ENCODE measurements at regions not wholly inside any gene's neighbourhood (a gene's known extent, or its start where the extent isn't known, plus 50 kb on each side); places are given as distances from the start of the nearest gene placed in this dataset.

GRCh38 chr4:38279077-38279476 is 318.9 kb downstream of the PTTG2 start:
- ChIA-PET CTCF (interaction anchor here (1.3 kb wide), 1 partner anchor 14 kb away, joined by 3 read pairs; no protein-coding TSS in a partner anchor), POLR2A (no interaction called here)
- no peak for TF ChIP-seq CTCF (IDR thresholded peaks at IDR 0.05)
- intact Hi-C loops (cut with DNase I, micrococcal nuclease), result no loop called here
- peaks cover 8% of the 10 kb centered on the region for H3K9me3 Mint-ChIP-seq
- Histone ChIP-seq H3K27me3 (ENCODE audit: control insufficient read depth in 1 of 2, insufficient read depth in 2 of 2, low read length in 2 of 2) (no peaks in the 10 kb centered on the region), H3K27ac (ENCODE audit: low read depth in 1 of 2, low read length in 2 of 2) (no peak overlapping the region), H3K36me3 (ENCODE audit: insufficient read depth, low read length) (no peaks in the 10 kb centered on the region), H3K9me3 (ENCODE audit: control insufficient read depth in 1 of 2, insufficient read depth in 1 of 2, low read length in 2 of 2) (peaks cover 0 to 5% of the 10 kb centered on the region in 2 experiments), H3K4me1 (ENCODE audit: insufficient read depth, low read length) (no peaks in the 10 kb centered on the region), H3K4me3 (ENCODE audit: low read length) (no peak overlapping the region)
- no peak overlapping the region for H3K27ac Mint-ChIP-seq
- no peak overlapping the region for H3K4me3 Mint-ChIP-seq
- ATAC-seq (ENCODE audit: poor library complexity) (no peak), DNase-seq (no peak)
- peaks cover 8% of the 10 kb centered on the region for H3K4me1 Mint-ChIP-seq (ENCODE audit: low read depth)
- H3K27me3 Mint-ChIP-seq, result no peaks in the 10 kb centered on the region
- H3K36me3 Mint-ChIP-seq (ENCODE audit: low read depth), result no peaks in the 10 kb centered on the region

DNA sequence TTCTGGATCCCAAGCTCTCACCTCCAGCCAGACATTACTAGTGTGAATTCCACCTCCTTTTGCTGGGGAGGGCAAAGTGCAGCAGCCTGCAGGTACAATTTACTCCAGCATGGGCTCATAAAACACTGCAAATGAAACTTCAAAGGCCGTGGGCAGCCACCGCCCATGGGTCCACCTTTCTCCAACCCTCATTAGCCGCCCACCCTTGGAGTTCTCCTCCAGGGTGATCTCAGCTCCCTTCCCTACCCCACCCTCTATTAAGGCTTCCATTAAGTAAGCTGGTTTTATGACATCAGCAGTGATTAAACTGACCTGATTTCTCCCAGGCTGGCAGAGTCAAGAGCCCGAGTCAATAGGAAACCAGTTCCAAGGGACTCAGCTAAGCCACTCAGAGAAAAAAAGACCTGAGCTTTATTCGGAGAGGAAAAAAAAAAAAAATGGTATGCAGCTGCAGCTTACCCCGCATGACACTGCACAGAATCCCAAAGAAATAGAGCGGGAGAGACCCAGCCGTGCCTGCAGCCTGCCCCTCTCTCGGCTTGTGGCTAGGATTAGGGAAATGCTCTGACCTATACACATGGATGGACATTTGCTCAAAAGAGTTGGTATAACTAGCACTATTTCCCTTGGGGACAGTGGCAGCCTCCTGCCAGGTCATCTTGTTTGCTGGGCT is 319.6 kb downstream of the PTTG2 start:
- intact Hi-C loops (cut with DNase I, micrococcal nuclease), result no loop called here
- H3K4me1 Mint-ChIP-seq (ENCODE audit: low read depth), result peaks cover 8% of the 10 kb centered on the region
- Histone ChIP-seq H3K4me3 (ENCODE audit: low read length) (no peak overlapping the region), H3K27me3 (ENCODE audit: control insufficient read depth in 1 of 2, insufficient read depth in 2 of 2, low read length in 2 of 2) (no peaks in the 10 kb centered on the region), H3K36me3 (ENCODE audit: insufficient read depth, low read length) (no peaks in the 10 kb centered on the region), H3K4me1 (ENCODE audit: insufficient read depth, low read length) (no peaks in the 10 kb centered on the region), H3K27ac (ENCODE audit: low read depth in 1 of 2, low read length in 2 of 2) (no peak overlapping the region), H3K9me3 (ENCODE audit: control insufficient read depth in 1 of 2, insufficient read depth in 1 of 2, low read length in 2 of 2) (peaks cover 0 to 5% of the 10 kb centered on the region in 2 experiments)
- H3K9me3 Mint-ChIP-seq, result peaks cover 8% of the 10 kb centered on the region
- ATAC-seq (ENCODE audit: poor library complexity) (no peak), DNase-seq (no peak)
- no peak overlapping the region for H3K27ac Mint-ChIP-seq
- no peaks in the 10 kb centered on the region for H3K36me3 Mint-ChIP-seq (ENCODE audit: low read depth)
- no peaks in the 10 kb centered on the region for H3K27me3 Mint-ChIP-seq
- TF ChIP-seq CTCF (IDR thresholded peaks at IDR 0.05), result no peak
- CTCF ChIA-PET, result no interaction called here
- POLR2A ChIA-PET, result no interaction called here
- H3K4me3 Mint-ChIP-seq, result no peak overlapping the region

GRCh38 chr4:38280323-38280706 is 320.1 kb downstream of the PTTG2 start:
- Mint-ChIP-seq H3K27me3 (no peaks in the 10 kb centered on the region), H3K27ac (no peak overlapping the region), H3K4me1 (ENCODE audit: low read depth) (peaks cover 8% of the 10 kb centered on the region), H3K4me3 (no peak overlapping the region), H3K36me3 (ENCODE audit: low read depth) (no peaks in the 10 kb centered on the region), H3K9me3 (peaks cover 8% of the 10 kb centered on the region)
- ATAC-seq (ENCODE audit: poor library complexity) (no peak), DNase-seq (no peak)
- intact Hi-C loops (cut with DNase I, micrococcal nuclease), result no loop called here
- POLR2A ChIA-PET, result no interaction called here
- Histone ChIP-seq H3K36me3 (ENCODE audit: insufficient read depth, low read length) (no peaks in the 10 kb centered on the region), H3K27ac (ENCODE audit: low read depth in 1 of 2, low read length in 2 of 2) (no peak overlapping the region), H3K9me3 (ENCODE audit: control insufficient read depth in 1 of 2, insufficient read depth in 1 of 2, low read length in 2 of 2) (peaks cover 0 to 5% of the 10 kb centered on the region in 2 experiments), H3K4me3 (ENCODE audit: low read length) (no peak overlapping the region), H3K27me3 (ENCODE audit: control insufficient read depth in 1 of 2, insufficient read depth in 2 of 2, low read length in 2 of 2) (no peaks in the 10 kb centered on the region), H3K4me1 (ENCODE audit: insufficient read depth, low read length) (no peaks in the 10 kb centered on the region)
- CTCF ChIA-PET, result no interaction called here
- TF ChIP-seq CTCF (IDR thresholded peaks at IDR 0.05), result no peak
